T47D (cell line): ENCODE measurements at regions not wholly inside any gene's neighbourhood (a gene's known extent, or its start where the extent isn't known, plus 50 kb on each side); places are given as distances from the start of the nearest gene placed in this dataset.
"Not testable (repeated sequence)": the region's sequence is repeated elsewhere in the genome, so short reads cannot be mapped to it uniquely, and the experiment has no call there.

Experiments
- DNase-seq, 2 experiments: peaks; one replicate each; pipeline versions ENCODE4 v3.0.0 to v3.0.0-alpha.2; 2011 to 2012; ENCODE audit warnings: low read depth in 1 of 2, low spot score in 1 of 2
- in situ Hi-C: cut with HindIII; loops from 2 replicates; pipeline ENCODE4 v1.10.0; 2016; ENCODE audit warnings: low sequenced_read_pairs, low pct_unique_long_range_greater_than_20kb

- in situ Hi-C loops, DNase-seq: not testable (repeated sequence)
Observed at GRCh38 chr15:21029001-21029400, 162.9 kb upstream of the POTEB2 start.

GRCh38 chr15:21027942-21028341 lies 161.8 kb upstream of the POTEB2 start:
- DNase-seq: peak in 1 of 2 experiments; percentile 1
- in situ Hi-C loops: not testable (repeated sequence)

GRCh38 chr15:21026848-21027247 lies 160.7 kb upstream of the POTEB2 start:
- DNase-seq, in situ Hi-C loops: not testable (repeated sequence)

- in situ Hi-C loops, DNase-seq: not testable (repeated sequence)
Observed at GRCh38 chr15:21024235-21024987, 158.3 kb upstream of the POTEB2 start.

GRCh38 chr15:21018176-21018575 lies 152.1 kb upstream of the POTEB2 start:
- DNase-seq, in situ Hi-C loops: not testable (repeated sequence)

- in situ Hi-C loops, DNase-seq: not testable (repeated sequence)
Observed at GRCh38 chr15:21017326-21017725, 151.2 kb upstream of the POTEB2 start.

- DNase-seq, in situ Hi-C loops: not testable (repeated sequence)
Observed at GRCh38 chr15:21016589-21016988, 150.5 kb upstream of the POTEB2 start.

GRCh38 chr15:21015171-21015570 lies 149.1 kb upstream of the POTEB2 start:
- DNase-seq, in situ Hi-C loops: not testable (repeated sequence)

GRCh38 chr15:21013308-21013707 lies 147.2 kb upstream of the POTEB2 start:
- in situ Hi-C loops, DNase-seq: not testable (repeated sequence)

- in situ Hi-C loops, DNase-seq: not testable (repeated sequence)
Observed at GRCh38 chr15:21009651-21010050, 143.5 kb upstream of the POTEB2 start.

GRCh38 chr15:21003459-21003858 lies 137.3 kb upstream of the POTEB2 start:
- in situ Hi-C loops, DNase-seq: not testable (repeated sequence)

GRCh38 chr15:21001950-21002349 lies 135.8 kb upstream of the POTEB2 start:
- in situ Hi-C loops: not testable (repeated sequence)

GRCh38 chr15:20991691-20992090 lies 125.6 kb upstream of the POTEB2 start:
- in situ Hi-C loops, DNase-seq: not testable (repeated sequence)

More at GRCh38 chr15:21001950-21002349, 135.8 kb upstream of the POTEB2 start:
- DNase-seq: not testable (repeated sequence)

GRCh38 chr15:20991253-20991652 lies 125.1 kb upstream of the POTEB2 start:
- in situ Hi-C loops, DNase-seq: not testable (repeated sequence)

- in situ Hi-C loops, DNase-seq: not testable (repeated sequence)
Observed at GRCh38 chr15:20986775-20987174, 120.7 kb upstream of the POTEB2 start.

- DNase-seq, in situ Hi-C loops: not testable (repeated sequence)
Observed at GRCh38 chr15:20978057-20978456, 111.9 kb upstream of the POTEB2 start.

- in situ Hi-C loops, DNase-seq: not testable (repeated sequence)
Observed at GRCh38 chr15:20972762-20973161, 106.6 kb upstream of the POTEB2 start.

- in situ Hi-C loops, DNase-seq: not testable (repeated sequence)
Observed at GRCh38 chr15:20959299-20959698, 93.2 kb upstream of the POTEB2 start.

GRCh38 chr15:20929322-20929721 lies 63.2 kb upstream of the POTEB2 start:
- DNase-seq, in situ Hi-C loops: not testable (repeated sequence)
